A549 (cell line): ENCODE measurements at regions not wholly inside any gene's neighbourhood (a gene's known extent, or its start where the extent isn't known, plus 50 kb on each side); places are given as distances from the start of the nearest gene placed in this dataset.

ENCODE experiments used
- ATAC-seq, 2 experiments: fragments of 200-7000 bp in 1 of 2; fragments of >200 bp in 1 of 2; cut with Nextera tagmentation in 1 of 2; cut with Tn5 transposase in 1 of 2; 3 replicates each; pipeline versions ENCODE4 v1.8.0 to v1.9.1; 2018 to 2020; ENCODE audit warnings: mild to moderate bottlenecking in 1 of 2, moderate library complexity in 1 of 2
- CTCF ChIA-PET: fragments of 300-600 bp; sonication (Branson Sonifier 250); formaldehyde crosslinking; extraction: SDS; loops from one replicate; lab custom pipeline; 2021; ENCODE audit warnings: antibody characterized with exemption, inconsistent platforms; lab: Yijun Ruan, JAX
- POLR2A ChIA-PET: fragments of 350-600 bp; formaldehyde crosslinking; extraction: SDS; loops from one replicate; lab custom pipeline; 2021; ENCODE audit warnings: antibody characterized with exemption, inconsistent platforms; lab: Yijun Ruan, JAX
- DNase-seq, 2 experiments: peaks; one replicate each; pipeline versions ENCODE4 v3.0.0 to v3.0.0-alpha.2; 2011 to 2016; ENCODE audit warnings: low read depth in 1 of 2, low spot score in 1 of 2
- FAIRE-seq: peaks from 2 replicates; lab custom pipeline; 2011; peaks lifted over from hg19 to GRCh38; lab: Jason Lieb, UNC
- H3K27ac ChIP-seq, 2 experiments: fragments of >200 bp; sonication (Bioruptor Twin); formaldehyde crosslinking; 3 replicates each; pipeline ENCODE4 v1.5.1; 2016 to 2017
- H3K4me1 ChIP-seq: fragments of >200 bp; sonication (Bioruptor Twin); formaldehyde crosslinking; 3 replicates; pipeline ENCODE4 v1.6.1; 2016
- H3K4me2 ChIP-seq: fragments of >200 bp; sonication (Bioruptor Twin); formaldehyde crosslinking; 3 replicates; pipeline ENCODE4 v1.6.1; 2016
- H3K4me3 ChIP-seq: fragments of >200 bp; sonication (Bioruptor Twin); formaldehyde crosslinking; 3 replicates; pipeline ENCODE4 v1.5.1; 2016
- H3K9me3 ChIP-seq: fragments of >200 bp; sonication (Bioruptor Twin); formaldehyde crosslinking; 3 replicates; pipeline ENCODE4 v1.6.1; 2016
- ATOH8 ChIP-seq: fragments of 250-450 bp; sonication (Bioruptor Pico); IDR thresholded peaks from 2 replicates; pipeline ENCODE4 v1.5.0; 2020; ENCODE audit warnings: low read depth, mild to moderate bottlenecking, moderate library complexity
- CBX2 ChIP-seq: fragments of 200-600 bp; sonication (generic); IDR thresholded peaks from 2 replicates; pipeline ENCODE4 v1.6.1; 2016; ENCODE audit warnings: low read depth, mild to moderate bottlenecking, borderline replicate concordance
- CHD2 ChIP-seq: fragments of 150-350 bp; IDR thresholded peaks from 2 replicates; pipeline ENCODE4 v1.6.1; 2014; ENCODE audit warnings: low read length; ENCODE audit not compliant: partially characterized antibody
- CHD4 ChIP-seq: fragments of 200-600 bp; sonication (generic); IDR thresholded peaks from 2 replicates; pipeline ENCODE4 v1.6.1; 2016; ENCODE audit warnings: antibody characterized with exemption, mild to moderate bottlenecking, borderline replicate concordance
- EHMT2 ChIP-seq: fragments of 200-600 bp; sonication (generic); IDR thresholded peaks from 2 replicates; pipeline ENCODE4 v1.6.1; 2016; ENCODE audit warnings: antibody characterized with exemption, low read depth, mild to moderate bottlenecking, moderate library complexity
- FOXS1 ChIP-seq: fragments of 250-450 bp; sonication (Bioruptor Pico); IDR thresholded peaks from 2 replicates; pipeline ENCODE4 v1.5.0; 2020; ENCODE audit warnings: mild to moderate bottlenecking, moderate library complexity
- HDAC2 ChIP-seq: fragments of 200-600 bp; sonication (generic); IDR thresholded peaks from 2 replicates; pipeline ENCODE4 v1.6.1; 2016
- HEYL ChIP-seq: fragments of 250-450 bp; sonication (Bioruptor Pico); IDR thresholded peaks from 2 replicates; pipeline ENCODE4 v1.8.0; 2021; ENCODE audit warnings: mild to moderate bottlenecking, moderate library complexity
- JUNB ChIP-seq: fragments of >200 bp; sonication (Bioruptor Twin); formaldehyde crosslinking; IDR thresholded peaks from 2 replicates; pipeline ENCODE4 v1.6.1; 2016
- KDM1A ChIP-seq: fragments of 200-600 bp; sonication (generic); IDR thresholded peaks from 2 replicates; pipeline ENCODE4 v1.6.1; 2016; ENCODE audit warnings: low read depth, mild to moderate bottlenecking
- MAX ChIP-seq: IDR thresholded peaks from 2 replicates; pipeline ENCODE4 v1.6.1; 2012
- NPAS2 ChIP-seq: fragments of 250-450 bp; sonication (Bioruptor Pico); IDR thresholded peaks from 2 replicates; pipeline ENCODE4 v1.8.0; 2022; ENCODE audit warnings: mild to moderate bottlenecking, moderate library complexity, borderline replicate concordance
- PBX3 ChIP-seq: IDR thresholded peaks from 2 replicates; pipeline ENCODE4 v1.6.1; 2012
- PHF8 ChIP-seq: fragments of 200-600 bp; sonication (generic); IDR thresholded peaks from 2 replicates; pipeline ENCODE4 v1.6.1; 2016; ENCODE audit warnings: low read depth, mild to moderate bottlenecking, antibody characterized with exemption, moderate library complexity, borderline replicate concordance
- POLR2A ChIP-seq: IDR thresholded peaks from 2 replicates; pipeline ENCODE4 v1.6.1; 2012; ENCODE audit warnings: mild to moderate bottlenecking, low read length
- POLR2AphosphoS2 ChIP-seq: conservative IDR thresholded peaks from 2 replicates; pipeline ENCODE4 v1.6.1; 2012; ENCODE audit warnings: low read length, improper control_type of control experiment, inconsistent platforms
- RAD21 ChIP-seq, 2 experiments: fragments of >200 bp in 1 of 2; sonication (Bioruptor Twin) in 1 of 2; formaldehyde crosslinking in 1 of 2; IDR thresholded peaks in 1 of 2; conservative IDR thresholded peaks in 1 of 2; 2 replicates in 1 of 2; 3 replicates in 1 of 2; pipeline ENCODE4 v1.6.1; 2012 to 2018; ENCODE audit warnings: inconsistent platforms in 1 of 2
- RARB ChIP-seq: fragments of 250-450 bp; sonication (Bioruptor Pico); IDR thresholded peaks from 2 replicates; pipeline ENCODE4 v1.8.0; 2021; ENCODE audit warnings: mild to moderate bottlenecking, moderate library complexity
- RFX5 ChIP-seq: fragments of 450-650 bp; IDR thresholded peaks from 2 replicates; pipeline ENCODE4 v1.7.1; 2014; ENCODE audit warnings: antibody characterized with exemption, mild to moderate bottlenecking, moderate library complexity
- SMC3 ChIP-seq: fragments of >200 bp; sonication (Bioruptor Twin); formaldehyde crosslinking; IDR thresholded peaks from 3 replicates; pipeline ENCODE4 v1.6.1; 2018; ENCODE audit warnings: inconsistent platforms
- USF2 ChIP-seq: fragments of 450-650 bp; IDR thresholded peaks from 2 replicates; pipeline ENCODE4 v1.6.1; 2014; ENCODE audit warnings: antibody characterized with exemption
- ZFP36 ChIP-seq: fragments of 450-650 bp; IDR thresholded peaks from 2 replicates; pipeline ENCODE4 v1.6.1; 2014; ENCODE audit warnings: borderline replicate concordance; ENCODE audit not compliant: partially characterized antibody
- ZNF302 ChIP-seq: fragments of 250-450 bp; sonication (Bioruptor Pico); IDR thresholded peaks from 2 replicates; pipeline ENCODE4 v1.9.0; 2021; ENCODE audit warnings: inconsistent platforms, mild to moderate bottlenecking, moderate library complexity
- ZSCAN20 ChIP-seq: fragments of 250-450 bp; sonication (Bioruptor Pico); IDR thresholded peaks from 2 replicates; pipeline ENCODE4 v1.8.0; 2022; ENCODE audit warnings: mild to moderate bottlenecking, moderate library complexity
- WGBS: methylation state at CpG from one replicate; pipeline ENCODE4 v1.1.6; 2017; ENCODE audit errors: missing lambda C conversion rate; 5-methylcytosine and 5-hydroxymethylcytosine counted together

- Histone ChIP-seq H3K4me3 (no peak overlapping the region), H3K9me3 (no peaks in the 10 kb centered on the region), H3K27ac (no peak overlapping the region)
- WGBS = 89% methylated on average over 1 of the region's 1 CpG
- FAIRE-seq = no peak
- POLR2A ChIA-PET = no interaction called here
- TF ChIP-seq HDAC2 (no peak), ZSCAN20 (no peak), ZFP36 (no peak), FOXS1 (CRISPR knock-in tag) (no peak), POLR2AphosphoS2 (no peak), ZNF302 (CRISPR knock-in tag) (no peak), MAX (no peak), RARB (CRISPR knock-in tag) (no peak), ATOH8 (CRISPR knock-in tag) (no peak), KDM1A (no peak)
- TF ChIP-seq, all 56 proteins: peak for 0
- ATAC-seq (no peak), DNase-seq (no peak)
- H3K4me1 ChIP-seq = no peaks in the 10 kb centered on the region
- H3K4me2 ChIP-seq = no peak overlapping the region
- CTCF ChIA-PET = interaction anchor here (1.4 to 2.8 kb wide), 2 partner anchors 11 to 37 kb away, joined by 4 to 10 read pairs; no protein-coding TSS in a partner anchor
Measured at GRCh38 chr10:88125766-88126165, 262.3 kb downstream of the PTEN start.

- H3K9me3 ChIP-seq = no peaks in the 10 kb centered on the region
- DNase-seq (no peak), ATAC-seq (no peak), FAIRE-seq (no peak)
- CTCF ChIA-PET = no interaction called here
- no peak overlapping the region for H3K4me2 ChIP-seq
- H3K4me1 ChIP-seq = no peaks in the 10 kb centered on the region
- H3K4me3 ChIP-seq = no peak overlapping the region
- POLR2A ChIA-PET = no interaction called here
- TF ChIP-seq PHF8 (no peak), USF2 (no peak), POLR2A (no peak), ZSCAN20 (no peak), RFX5 (no peak), PBX3 (no peak), CBX2 (no peak), EHMT2 (no peak), SMC3 (no peak), CHD2 (no peak), CHD4 (no peak), HDAC2 (no peak), RAD21 (conservative IDR thresholded peaks at IDR 0.05 in 1 of 2, IDR thresholded peaks at IDR 0.05 in 1 of 2) (no peak), JUNB (no peak), ZNF302 (CRISPR knock-in tag) (no peak), HEYL (CRISPR knock-in tag) (no peak), NPAS2 (no peak)
- no peak overlapping the region for H3K27ac ChIP-seq
- WGBS = 68% methylated on average over 1 of the region's 1 CpG
Measured at GRCh38 chr10:88126699-88127098, 263.3 kb downstream of the PTEN start.

GRCh38 chr10:88127269-88127668 is 263.8 kb downstream of the PTEN start:
- no peak for FAIRE-seq
- WGBS = 13% methylated on average over 2 of the region's 2 CpGs
- no peak for DNase-seq
- no peak overlapping the region for H3K4me3 ChIP-seq
- ATAC-seq = no peak
- H3K4me1 ChIP-seq = no peaks in the 10 kb centered on the region
- no peak overlapping the region for H3K4me2 ChIP-seq
- ChIA-PET CTCF (interaction anchor here (1.5 kb wide), 1 partner anchor 261 kb away, joined by 3 read pairs; no protein-coding TSS in a partner anchor), POLR2A (no interaction called here)
- H3K9me3 ChIP-seq = no peaks in the 10 kb centered on the region
- TF ChIP-seq HEYL (CRISPR knock-in tag) = no peak
- TF ChIP-seq, all 56 proteins: peak for 0
- H3K27ac ChIP-seq = no peak overlapping the region
